CD4-positive, alpha-beta T cell treated with Interferon gamma for 1 hour (primary cell): ENCODE measurements at regions not wholly inside any gene's neighbourhood (a gene's known extent, or its start where the extent isn't known, plus 50 kb on each side); places are given as distances from the start of the nearest gene placed in this dataset.
"Not testable (repeated sequence)": the region's sequence is repeated elsewhere in the genome, so short reads cannot be mapped to it uniquely, and the experiment has no call there.

Experiments used
- DNase-seq: peaks from one replicate; pipeline ENCODE4 v3.0.0-alpha.2; 2020

- not testable (repeated sequence) for DNase-seq
Observed at GRCh38 chr2:89537862-89538261, 846.4 kb downstream of the RPIA start.

- not testable (repeated sequence) for DNase-seq
Observed at GRCh38 chr2:89544110-89544509, 852.6 kb downstream of the RPIA start.

- DNase-seq: not testable (repeated sequence)
Observed at GRCh38 chr2:89579154-89579553, 887.7 kb downstream of the RPIA start.

GRCh38 chr2:89582816-89583215 lies 891.3 kb downstream of the RPIA start:
- not testable (repeated sequence) for DNase-seq

- not testable (repeated sequence) for DNase-seq
Observed at GRCh38 chr2:89584046-89584445, 892.6 kb downstream of the RPIA start.

- DNase-seq: not testable (repeated sequence)
Observed at GRCh38 chr2:89584868-89585557, 893.5 kb downstream of the RPIA start.

GRCh38 chr2:89585558-89585920 lies 894.1 kb downstream of the RPIA start:
- DNase-seq: peak; percentile 23

- not testable (repeated sequence) for DNase-seq
Observed at GRCh38 chr2:89599843-89600242, 908.4 kb downstream of the RPIA start.

- not testable (repeated sequence) for DNase-seq
Observed at GRCh38 chr2:89606514-89606913, 915.0 kb downstream of the RPIA start.

- DNase-seq: not testable (repeated sequence)
Observed at GRCh38 chr2:89610207-89610926, 918.9 kb downstream of the RPIA start.

GRCh38 chr2:89610927-89611515 lies 919.5 kb downstream of the RPIA start:
- DNase-seq: not testable (repeated sequence)

- DNase-seq: not testable (repeated sequence)
Observed at GRCh38 chr2:89611710-89612109, 920.2 kb downstream of the RPIA start.

- not testable (repeated sequence) for DNase-seq
Observed at GRCh38 chr2:89649268-89649667, 957.8 kb downstream of the RPIA start.

GRCh38 chr2:89679254-89679653 lies 987.8 kb downstream of the RPIA start:
- DNase-seq: not testable (repeated sequence)
